Transverse colon (tissue), 3 donors: ENCODE measurements at regions not wholly inside any gene's neighbourhood (a gene's known extent, or its start where the extent isn't known, plus 50 kb on each side); places are given as distances from the start of the nearest gene placed in this dataset.

Experiments used
- CTCF ChIP-seq, 5 experiments: fragments of 200-600 bp in 3 of 5; fragments of 450-650 bp in 2 of 5; sonication (generic) in 3 of 5; IDR thresholded peaks; 1 replicate in 2 of 5; 2 replicates in 3 of 5; pipeline ENCODE4 v1.5.1; 2016 to 2017; ENCODE audit warnings: antibody characterized with exemption in 5 of 5, inconsistent platforms in 3 of 5, mild to moderate bottlenecking in 2 of 5, moderate library complexity in 1 of 5
- POLR2A ChIP-seq: fragments of 450-650 bp; IDR thresholded peaks from one replicate; pipeline ENCODE4 v1.6.1; 2016; ENCODE audit warnings: antibody characterized with exemption, mild to moderate bottlenecking, moderate library complexity

- TF ChIP-seq POLR2A (no peak), CTCF (IDR thresholded peaks at IDR 0.05) (no peak)
Measured at GRCh38 chr3:176523114-176523513, 674.2 kb downstream of the TBL1XR1 start.
